Kidney capillary endothelial cell (primary cell): ENCODE measurements at regions not wholly inside any gene's neighbourhood (a gene's known extent, or its start where the extent isn't known, plus 50 kb on each side); places are given as distances from the start of the nearest gene placed in this dataset.
"Not testable (repeated sequence)": the region's sequence is repeated elsewhere in the genome, so short reads cannot be mapped to it uniquely, and the experiment has no call there.

Source experiments
- DNase-seq: peaks from one replicate; pipeline ENCODE4 v3.0.0-alpha.2; 2018; ENCODE audit warnings: low spot score

DNA sequence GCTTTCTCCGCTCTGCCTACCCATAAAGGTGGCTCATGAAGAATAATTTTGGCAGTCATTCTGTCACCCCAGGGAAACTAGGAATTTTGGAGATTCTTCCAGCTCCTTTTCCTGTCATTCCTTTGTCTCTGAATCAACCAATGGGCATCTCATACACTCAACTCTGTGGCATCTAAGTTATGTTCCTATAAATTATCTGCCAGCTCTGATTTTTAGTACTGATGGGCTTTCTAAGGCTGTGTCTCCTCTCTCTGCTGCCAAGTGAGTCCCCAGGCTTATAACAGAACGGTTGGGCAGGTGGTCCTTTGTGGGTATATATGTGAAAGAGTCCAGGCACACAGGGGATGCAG lies 226.8 kb downstream of the NMUR2 start:
- no peak for DNase-seq

DNA sequence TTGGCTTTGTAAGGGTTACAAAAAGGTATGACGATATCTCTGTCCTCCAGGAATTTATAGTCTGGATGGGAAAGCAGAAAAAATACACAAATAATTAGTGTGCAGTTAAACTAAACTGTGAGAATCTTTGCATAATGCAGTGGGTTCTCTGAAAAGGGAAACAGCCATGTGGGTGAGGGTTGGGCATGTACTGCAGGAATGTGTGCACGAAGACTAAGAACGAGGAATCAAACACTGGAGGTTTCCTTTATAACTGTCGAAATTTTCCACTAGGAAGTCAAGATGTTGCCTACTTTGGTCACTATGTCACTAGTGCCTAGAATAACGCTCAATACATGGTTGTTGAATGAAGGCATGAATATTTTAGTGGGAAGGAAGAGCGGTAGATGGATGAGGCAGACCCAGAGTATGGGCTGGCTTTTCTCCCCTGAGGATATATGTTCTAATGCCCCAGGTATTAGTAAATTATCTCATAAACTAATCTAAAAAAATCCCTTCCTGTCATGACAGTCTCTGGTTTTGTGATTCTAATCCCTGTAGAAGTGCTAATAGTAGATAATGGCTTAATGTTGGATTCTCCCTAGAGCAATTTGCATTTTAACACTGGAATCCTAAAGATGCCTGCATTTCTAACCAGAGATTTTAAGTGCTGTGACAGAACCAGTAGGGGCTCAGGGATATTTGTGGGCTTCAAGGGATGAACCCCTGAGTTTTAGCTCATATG lies 227.3 kb downstream of the NMUR2 start:
- no peak for DNase-seq

DNA sequence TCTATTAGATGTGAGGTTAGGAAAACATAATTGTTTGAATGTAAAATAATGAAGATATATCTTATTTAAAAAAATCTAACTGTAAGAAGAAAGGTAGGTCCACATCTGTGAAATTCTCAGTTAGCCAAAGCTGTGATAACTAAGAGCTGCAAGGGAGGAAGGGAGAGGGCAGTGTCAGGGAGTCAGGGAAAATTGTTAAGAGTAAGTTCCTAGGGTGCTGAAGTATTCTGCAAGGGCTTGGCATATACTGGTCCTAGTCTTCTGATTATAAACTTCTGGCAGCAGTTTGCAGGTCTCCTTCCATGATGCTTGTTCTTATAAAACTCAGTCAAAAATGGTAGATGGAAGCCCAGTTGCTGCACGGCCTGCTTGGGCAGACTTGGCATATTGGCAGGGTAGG lies 233.2 kb downstream of the NMUR2 start:
- no peak for DNase-seq

DNA sequence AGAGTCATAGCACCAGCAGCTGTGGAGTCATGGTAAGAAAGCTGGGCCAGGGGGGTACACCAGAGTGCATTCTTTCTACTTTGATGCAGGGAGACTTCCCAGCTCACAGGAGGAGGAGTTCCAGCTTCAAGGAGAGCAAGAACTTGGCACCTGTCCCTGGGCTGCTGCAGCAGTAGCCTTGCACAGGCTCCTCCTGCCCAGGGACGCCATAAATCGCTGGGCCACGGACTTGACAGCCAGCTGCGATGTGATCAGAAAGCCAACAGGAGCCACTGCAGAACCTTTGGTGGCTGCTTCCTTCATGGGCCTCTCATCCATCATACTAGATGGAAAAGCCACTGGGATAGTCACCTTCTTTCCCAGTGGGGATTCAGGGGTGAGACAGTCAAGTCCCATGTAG lies 234.7 kb downstream of the NMUR2 start:
- DNase-seq, result no peak

DNA sequence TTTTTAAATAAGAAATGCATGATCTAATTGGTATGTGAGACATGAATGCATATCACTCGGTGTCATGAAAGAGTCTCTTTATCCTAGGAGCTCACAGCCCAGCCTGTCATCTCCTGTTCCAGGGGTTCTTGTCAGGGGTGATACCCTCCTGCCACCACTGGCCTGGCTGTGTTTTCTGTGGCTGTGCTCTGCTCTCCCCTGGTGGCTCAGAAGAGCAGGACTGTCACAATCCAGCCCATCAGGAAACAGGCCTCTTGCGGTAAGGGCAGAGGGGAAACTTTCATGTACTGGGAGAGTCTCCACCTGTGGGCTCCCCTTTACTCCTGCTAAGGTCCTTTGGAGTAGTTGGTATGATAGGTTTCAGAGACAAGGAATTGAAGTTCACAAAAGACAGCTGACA lies 240.2 kb upstream of the GLRA1 start:
- DNase-seq, result no peak

DNA sequence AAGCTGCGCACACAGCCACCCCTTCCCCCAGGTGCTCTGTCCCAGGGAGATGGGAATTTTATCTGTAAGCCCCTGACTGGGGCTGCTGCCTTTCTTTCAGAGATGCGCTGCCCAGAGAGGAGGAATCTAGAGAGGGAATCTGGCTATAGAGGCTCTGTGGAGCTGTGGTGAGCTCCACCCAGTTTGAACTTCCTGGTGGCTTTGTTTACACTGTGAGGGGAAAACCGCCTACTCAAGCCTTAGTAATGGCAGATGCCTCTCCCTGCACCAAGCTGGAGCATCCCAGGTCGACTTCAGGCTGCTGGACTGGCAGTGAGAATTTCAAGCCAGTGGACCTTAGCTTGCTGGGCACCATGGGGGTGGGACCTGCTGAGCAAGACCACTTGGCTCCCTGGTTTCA lies 235.2 kb upstream of the GLRA1 start:
- DNase-seq, result not testable (repeated sequence)

DNA sequence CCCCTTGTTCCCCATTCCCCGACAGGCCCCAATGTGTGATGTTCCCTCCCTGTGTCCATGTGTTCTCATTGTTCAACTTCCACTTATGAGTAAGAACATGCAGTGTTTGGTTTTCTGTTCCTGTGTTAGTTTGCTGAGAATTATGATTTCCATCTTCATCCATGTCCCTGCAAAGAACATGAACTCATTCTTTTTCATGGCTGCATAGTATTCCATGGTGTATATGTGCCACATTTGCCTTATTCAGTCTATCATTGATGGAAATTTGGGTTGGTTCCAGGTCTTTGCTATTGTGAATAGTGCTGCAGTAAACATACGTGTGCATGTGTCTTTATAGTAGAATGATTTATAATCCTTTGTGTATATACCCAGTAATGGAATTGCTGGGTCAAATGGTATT lies 229.8 kb upstream of the GLRA1 start:
- not testable (repeated sequence) for DNase-seq

DNA sequence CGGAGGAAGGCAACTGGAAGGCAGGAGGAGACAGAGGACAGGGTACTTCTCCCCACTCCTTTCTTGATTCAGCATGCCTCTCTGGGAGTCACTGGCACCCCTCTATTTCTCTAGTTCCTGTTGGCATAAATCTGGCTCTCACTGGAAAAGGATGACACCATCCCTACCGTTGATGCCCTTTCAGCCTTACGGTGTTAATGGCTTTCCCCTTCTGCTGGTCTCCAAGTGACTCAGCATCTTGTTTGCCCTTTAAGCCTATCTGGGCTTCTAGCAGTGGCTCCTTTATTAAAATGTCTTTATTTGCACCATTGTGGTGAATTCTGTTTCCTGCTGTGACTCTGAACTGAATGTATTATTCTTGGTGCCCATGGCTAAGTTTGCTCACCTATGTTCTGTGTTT lies 227.3 kb upstream of the GLRA1 start:
- no peak for DNase-seq

DNA sequence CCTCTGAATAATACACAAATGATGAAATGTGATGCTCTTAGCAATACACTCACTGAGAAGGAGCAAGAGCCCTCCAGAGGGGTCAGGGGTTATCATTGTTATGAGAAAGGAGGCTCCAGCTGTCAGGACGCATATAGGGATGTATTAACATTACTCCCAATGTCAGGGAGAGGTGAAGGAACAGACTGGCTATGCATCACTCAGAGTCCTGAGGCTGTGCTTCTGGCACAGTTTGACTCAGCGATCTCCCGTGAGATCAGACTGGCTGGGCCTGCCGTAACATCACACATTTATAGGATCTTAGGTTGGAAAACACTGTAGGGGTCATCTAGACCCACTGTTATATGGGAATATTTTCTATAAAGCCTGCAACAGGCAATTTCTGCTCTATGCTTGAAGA lies 226.5 kb upstream of the GLRA1 start:
- no peak for DNase-seq

DNA sequence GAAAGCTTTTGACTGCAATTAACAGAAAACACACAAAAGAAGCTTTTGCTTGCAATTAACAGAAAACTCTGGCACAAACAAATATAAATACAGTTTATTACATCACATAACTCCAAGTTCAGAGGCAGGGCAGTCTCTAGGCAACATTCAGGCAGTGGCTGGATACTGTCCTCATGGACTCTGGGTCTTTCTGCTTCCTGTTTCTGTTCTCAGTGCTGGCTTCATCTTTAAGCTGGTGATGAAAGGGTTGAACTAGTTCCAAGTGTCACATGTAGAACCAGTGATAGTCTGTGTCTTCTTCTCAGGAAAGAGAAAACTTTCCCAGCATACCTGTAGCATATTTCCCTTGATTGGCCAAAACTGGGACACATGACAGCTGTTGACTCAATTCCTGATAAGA lies 222.6 kb upstream of the GLRA1 start:
- no peak for DNase-seq

DNA sequence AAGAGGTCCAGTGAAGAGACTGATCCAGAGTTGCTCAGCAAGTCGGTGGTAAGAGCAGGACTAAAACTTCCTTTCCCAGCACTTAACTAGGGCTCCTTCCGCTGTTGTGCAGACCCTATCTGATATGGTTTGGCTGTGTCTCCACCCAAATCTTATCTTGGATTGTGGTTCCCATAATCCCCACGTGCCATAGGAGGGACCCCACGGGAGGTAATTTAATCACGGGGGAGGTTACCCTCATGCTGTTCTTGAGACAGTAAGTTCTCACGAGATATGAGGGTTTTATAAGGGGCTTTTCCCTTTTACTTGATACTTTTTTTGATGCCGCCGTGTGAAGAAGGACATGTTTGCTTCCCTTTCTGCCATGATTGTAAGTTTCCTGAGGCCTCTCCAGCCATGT lies 221.9 kb upstream of the GLRA1 start:
- no peak for DNase-seq

DNA sequence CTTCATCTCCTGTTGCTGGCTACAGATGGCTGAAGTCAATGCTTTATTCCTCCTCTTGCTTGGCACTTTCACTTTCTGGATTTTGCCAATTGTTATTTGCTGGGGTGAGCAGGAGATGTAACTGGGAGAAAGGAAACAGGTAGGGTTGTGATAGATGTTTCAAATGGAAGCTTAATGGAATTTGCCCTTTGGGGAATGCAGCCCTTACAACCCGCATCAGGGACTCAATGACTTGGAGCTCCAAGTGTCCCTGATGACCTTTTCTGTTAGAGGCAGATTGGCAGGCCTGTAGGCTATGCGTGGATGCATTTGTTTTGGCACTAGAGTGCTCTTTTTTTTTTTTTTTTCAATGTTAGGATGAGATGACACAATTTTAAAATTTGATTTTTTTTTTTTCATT lies 219.9 kb upstream of the GLRA1 start:
- DNase-seq, result no peak

DNA sequence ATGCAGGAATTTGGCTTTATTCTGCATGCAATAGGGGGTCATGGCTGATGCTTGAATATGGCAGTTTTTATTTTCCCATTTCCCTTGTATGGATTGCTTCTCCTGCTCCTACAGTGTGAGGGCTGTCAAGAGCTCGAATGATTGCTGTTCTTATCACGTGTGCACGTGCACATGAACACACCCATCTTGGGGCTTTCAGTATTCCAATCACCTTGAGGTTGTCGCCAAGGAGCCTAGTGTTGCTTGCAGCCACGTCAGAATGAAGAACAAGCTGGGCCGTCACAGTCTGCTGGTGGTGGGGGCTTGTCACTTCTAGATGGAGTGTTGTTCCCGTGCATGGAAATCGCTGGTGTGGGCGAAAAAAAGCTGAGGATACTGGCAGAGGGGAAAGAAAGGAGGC lies 219.4 kb upstream of the GLRA1 start:
- no peak for DNase-seq

DNA sequence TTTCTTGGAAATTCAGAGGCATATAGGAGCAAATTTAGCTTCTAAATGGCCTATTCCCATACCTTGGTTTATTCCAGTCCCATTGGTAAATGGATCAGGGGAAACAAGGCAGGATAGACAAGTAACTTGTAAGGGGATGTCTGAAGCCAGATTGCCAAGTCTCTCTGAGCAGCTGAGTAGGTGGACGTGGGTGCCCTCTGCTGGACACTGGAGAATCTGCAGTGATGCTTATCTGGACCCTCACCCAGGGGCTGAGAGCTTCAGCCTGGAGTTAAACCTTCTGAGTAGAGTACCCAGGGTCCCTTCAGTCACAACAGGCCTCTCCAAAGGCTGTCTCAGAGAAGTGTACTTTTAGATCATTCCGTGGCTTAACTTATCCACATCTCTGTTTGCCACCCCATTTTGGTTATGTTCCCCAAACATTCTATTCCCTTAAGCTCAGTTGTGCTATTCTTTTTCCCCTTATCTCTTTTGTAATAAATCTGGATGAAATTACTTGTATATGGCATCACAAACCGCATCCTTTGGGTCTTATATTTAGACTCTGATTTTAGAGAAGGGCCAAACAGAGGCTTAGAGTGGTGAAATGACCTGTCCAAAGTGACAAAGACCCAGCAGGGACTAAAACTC lies 218.3 kb upstream of the GLRA1 start:
- DNase-seq, result peak; percentile 29

DNA sequence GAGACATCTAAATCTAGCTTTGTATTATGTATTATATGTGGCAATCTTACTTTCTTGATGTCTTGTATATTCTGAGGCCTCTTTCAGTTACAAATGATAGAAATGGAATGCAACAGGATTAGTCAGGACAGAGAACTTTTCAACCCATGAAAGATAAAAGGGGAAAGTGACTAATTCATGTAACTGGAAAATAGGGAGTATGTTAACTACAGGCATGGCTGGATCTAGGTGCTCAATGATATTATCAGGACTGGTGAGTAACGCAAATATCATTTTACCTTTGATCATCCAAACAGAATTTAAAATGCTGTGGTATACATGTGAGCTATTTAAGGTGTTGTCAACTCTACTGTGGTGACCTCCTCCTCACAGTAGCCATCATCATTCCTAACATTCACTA lies 215.7 kb upstream of the GLRA1 start:
- no peak for DNase-seq

DNA sequence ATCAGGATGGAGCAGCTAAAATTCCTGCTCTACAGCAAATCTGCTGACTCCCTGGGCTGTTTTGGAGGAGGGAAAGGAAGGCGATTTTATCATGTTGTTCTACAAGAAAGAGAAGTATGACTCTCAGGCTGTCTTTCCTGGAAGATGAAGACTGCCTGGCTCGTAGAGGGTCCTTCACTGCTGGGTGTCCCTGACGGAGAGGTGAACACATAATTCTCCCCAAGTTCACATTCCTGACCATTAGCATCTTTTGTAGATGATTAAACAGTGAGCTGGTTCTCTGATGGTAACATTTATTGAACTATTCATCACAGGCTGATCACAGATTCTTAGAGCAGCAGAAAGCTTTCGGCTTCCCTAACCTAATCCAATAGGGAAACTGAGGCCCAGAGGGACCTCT lies 212.4 kb upstream of the GLRA1 start:
- no peak for DNase-seq

DNA sequence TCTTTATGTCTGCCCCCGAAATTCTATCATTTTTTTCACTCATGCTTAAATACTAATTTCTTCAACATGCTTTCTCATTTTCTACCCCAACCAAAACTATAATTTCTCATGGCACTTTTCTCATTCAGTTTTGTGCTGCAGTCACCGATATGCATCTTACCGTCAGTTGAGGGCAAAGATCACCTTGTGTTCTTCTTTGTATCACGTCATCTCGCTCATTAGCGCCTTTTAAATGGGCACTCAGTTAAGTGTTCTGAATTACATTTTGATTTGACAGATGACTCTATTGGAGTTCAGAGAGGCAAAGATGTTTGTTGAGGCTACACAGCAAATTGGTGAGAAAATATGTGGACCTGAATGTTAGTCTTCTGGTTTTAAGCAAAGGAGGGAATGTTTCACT lies 211.7 kb upstream of the GLRA1 start:
- no peak for DNase-seq

DNA sequence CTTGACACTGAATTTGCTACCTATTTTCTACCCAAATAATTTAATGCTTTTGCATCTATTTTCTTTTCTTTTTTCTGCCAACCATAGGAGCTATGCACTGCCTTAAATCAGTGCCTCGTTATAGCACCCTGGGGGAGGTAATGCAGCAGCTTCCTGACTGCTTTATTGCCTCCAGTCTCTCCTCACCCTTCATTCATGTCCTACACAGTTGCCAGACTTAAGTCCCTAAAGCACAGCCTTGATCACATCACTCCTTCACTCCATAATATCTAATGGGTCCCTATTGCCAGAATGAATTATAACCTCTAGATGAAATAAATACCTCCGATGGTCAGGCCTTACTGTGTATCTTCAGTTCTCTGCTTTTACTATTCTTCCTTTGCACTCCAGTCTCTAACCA lies 211.2 kb upstream of the GLRA1 start:
- no peak for DNase-seq

DNA sequence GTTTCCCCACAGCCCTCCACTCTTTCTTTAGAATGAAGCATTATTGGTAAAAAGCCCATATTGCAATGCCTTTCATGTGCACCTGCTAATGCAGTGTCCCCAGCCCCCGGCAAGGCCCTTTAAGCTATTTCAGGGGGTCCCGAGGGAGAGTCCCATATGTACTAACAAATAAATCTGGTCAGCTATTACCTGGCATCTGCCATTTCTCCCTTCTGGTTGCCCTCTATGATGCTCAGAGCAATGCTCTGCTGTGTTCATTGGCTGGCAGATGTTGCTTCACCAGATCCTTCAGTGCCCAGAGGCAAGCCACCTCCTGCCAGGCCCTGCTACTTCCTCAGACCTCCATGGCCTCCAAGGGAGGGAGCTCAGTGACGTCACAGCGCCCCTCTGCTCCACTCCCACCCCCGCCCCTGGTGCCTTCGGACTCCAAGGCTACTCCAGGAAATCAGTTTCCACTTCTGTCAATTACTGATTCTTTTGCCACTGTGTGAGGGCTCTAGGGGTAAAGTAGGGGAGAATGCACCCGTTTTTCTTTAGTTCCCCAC lies 201.1 kb upstream of the GLRA1 start:
- DNase-seq, result no peak

DNA sequence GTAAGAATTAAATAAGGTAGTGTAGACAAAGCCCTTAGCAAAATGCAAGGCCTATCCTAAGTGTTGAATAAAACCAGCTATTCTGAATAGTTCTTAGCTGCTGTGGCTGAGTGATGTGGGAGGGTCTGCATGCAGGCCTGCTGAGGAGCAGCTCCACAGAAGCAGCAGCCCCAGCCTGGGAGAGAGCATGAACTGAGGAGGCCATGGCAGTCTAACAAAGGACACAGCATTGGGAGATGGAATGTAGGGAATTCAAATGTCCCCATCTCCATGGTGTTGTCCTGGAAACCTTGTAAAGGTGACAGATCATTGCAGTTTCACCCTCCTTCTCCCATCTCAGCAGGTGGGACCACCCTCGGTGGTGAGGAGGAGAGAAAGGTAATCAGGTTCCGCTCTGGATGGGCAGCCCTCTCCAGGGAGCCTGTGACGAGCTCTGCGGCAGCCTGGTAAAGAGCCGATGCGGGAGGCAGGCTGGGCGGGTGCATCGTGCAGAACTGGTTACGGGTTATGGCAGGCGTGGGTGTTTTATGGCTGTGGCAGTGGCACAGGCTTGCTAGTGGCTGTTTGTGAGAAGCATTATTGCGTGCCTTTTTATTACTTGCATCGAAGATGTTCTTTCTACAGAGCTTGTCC lies 199.9 kb upstream of the GLRA1 start:
- DNase-seq, result no peak

DNA sequence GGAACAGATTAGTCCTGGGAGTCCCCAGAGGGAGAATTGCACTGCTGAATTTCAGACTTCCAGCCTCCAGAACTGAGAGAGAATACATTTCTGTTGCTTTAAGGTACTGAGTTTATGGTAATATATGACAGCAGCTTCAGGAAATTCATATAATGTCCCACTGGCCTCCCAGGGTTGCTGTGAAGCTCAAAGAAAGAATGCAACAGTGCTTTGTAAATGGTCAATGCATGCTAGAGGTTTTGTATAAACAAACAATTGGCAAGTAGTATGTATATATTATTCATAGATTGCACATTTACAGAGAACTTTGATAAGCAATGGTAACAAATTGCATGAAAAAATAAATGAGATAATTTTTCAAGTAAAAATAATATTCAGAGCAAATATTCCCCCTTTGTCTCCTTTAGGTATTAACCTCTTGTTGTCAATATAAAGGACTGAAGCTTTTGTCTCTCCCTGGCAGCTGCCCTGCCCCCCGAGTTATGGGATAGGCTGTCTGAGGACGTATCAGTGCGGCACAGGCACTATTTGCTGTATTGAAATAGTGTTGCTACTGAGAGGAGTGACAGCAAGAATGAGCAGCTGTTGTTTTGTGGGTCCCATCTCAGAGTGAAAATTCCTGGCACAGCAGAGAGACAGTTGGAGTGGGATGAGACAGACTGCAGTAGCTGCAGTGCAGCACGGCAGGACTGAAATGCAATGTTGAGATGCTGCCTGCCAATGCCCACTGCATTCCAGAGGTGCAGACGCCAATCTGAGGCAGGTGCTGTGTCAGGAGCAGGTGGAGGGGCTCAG lies 194.2 kb upstream of the GLRA1 start:
- no peak for DNase-seq

DNA sequence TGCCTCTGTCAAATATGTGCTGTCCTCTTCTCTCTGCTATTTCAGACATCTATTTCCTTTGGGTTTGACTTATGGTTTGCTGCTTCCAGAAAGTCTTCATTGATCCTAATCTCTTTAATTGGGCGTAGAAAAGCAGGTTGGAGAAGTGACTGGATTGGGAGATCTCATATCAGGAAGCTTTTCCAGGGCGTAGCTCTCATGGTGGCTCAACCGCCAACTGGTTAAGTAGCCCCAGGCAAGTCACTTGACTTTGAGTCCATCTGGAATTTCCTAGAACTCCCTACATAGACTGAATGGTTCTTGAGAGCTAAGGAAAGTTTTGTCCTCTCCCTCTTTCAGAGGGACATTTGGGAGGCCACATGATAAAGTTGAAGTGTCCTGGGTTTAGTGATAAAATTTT lies 192.3 kb upstream of the GLRA1 start:
- no peak for DNase-seq

DNA sequence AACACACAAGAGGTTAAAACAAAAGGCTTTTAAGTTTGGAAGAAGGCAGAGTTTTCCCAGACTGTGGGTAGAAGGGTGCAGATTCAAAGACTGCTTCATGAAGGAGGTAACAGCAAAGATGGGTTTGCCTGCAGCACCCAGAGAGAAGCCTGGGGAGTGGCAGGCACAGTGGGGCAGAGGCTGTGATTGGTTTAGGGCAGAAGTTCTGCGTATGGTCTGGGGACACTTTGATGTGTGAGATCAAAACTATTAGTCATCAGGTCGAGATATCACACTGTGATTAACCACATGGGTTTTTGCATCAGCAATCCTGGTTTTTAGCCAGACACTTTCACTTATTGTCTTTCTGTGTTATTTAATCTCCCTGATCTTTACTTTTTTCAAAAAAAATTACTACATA lies 188.8 kb upstream of the GLRA1 start:
- no peak for DNase-seq
